GM19452 (cell line): ENCODE measurements at regions not wholly inside any gene's neighbourhood (a gene's known extent, or its start where the extent isn't known, plus 50 kb on each side); places are given as distances from the start of the nearest gene placed in this dataset.

Source experiments
- ATAC-seq: cut with Tn5 transposase; IDR thresholded peaks from one replicate; pipeline ENCODE4 v1.9.1; 2021; ENCODE audit not compliant: unreplicated experiment

GRCh38 chr5:68911840-68912690 is 181.7 kb upstream of the SLC30A5 start:
- ATAC-seq = no peak

- ATAC-seq = no peak
Measured at GRCh38 chr5:68915079-68915478, 178.7 kb upstream of the SLC30A5 start.

GRCh38 chr5:68918306-68918705 is 175.5 kb upstream of the SLC30A5 start:
- ATAC-seq = no peak

- ATAC-seq = no peak
Measured at GRCh38 chr5:68919988-68920490, 173.8 kb upstream of the SLC30A5 start.

GRCh38 chr5:68920888-68921287 is 172.9 kb upstream of the SLC30A5 start:
- ATAC-seq = no peak

GRCh38 chr5:68922172-68922987 is 171.4 kb upstream of the SLC30A5 start:
- ATAC-seq = no peak

- ATAC-seq = no peak
Measured at GRCh38 chr5:68924481-68925145, 169.2 kb upstream of the SLC30A5 start.

GRCh38 chr5:68928617-68929302 is 165.1 kb upstream of the SLC30A5 start:
- ATAC-seq = no peak

- no peak for ATAC-seq
Measured at GRCh38 chr5:68930139-68930538, 163.7 kb upstream of the SLC30A5 start.

GRCh38 chr5:68932830-68933434 is 160.9 kb upstream of the SLC30A5 start:
- ATAC-seq = no peak

GRCh38 chr5:68942169-68942568 is 151.6 kb upstream of the SLC30A5 start:
- no peak for ATAC-seq

GRCh38 chr5:68946728-68947127 is 147.1 kb upstream of the SLC30A5 start:
- ATAC-seq = no peak

- no peak for ATAC-seq
Measured at GRCh38 chr5:68947986-68948385, 145.8 kb upstream of the SLC30A5 start.

GRCh38 chr5:68949256-68949655 is 144.6 kb upstream of the SLC30A5 start:
- ATAC-seq = no peak

- ATAC-seq = no peak
Measured at GRCh38 chr5:68949711-68950110, 144.1 kb upstream of the SLC30A5 start.

- ATAC-seq = no peak
Measured at GRCh38 chr5:68950125-68950524, 143.7 kb upstream of the SLC30A5 start.

GRCh38 chr5:68950930-68951329 is 142.9 kb upstream of the SLC30A5 start:
- ATAC-seq = no peak

GRCh38 chr5:68953231-68953874 is 140.5 kb upstream of the SLC30A5 start:
- no peak for ATAC-seq

GRCh38 chr5:68953875-68954617 is 139.8 kb upstream of the SLC30A5 start:
- ATAC-seq = no peak
